Left ventricle myocardium inferior (tissue), 1 donor: ENCODE measurements at regions not wholly inside any gene's neighbourhood (a gene's known extent, or its start where the extent isn't known, plus 50 kb on each side); places are given as distances from the start of the nearest gene placed in this dataset.

Source experiments
- DNase-seq: peaks from one replicate; pipeline ENCODE4 v3.0.0-alpha.2; 2020
- H3K27ac ChIP-seq: fragments of 200-600 bp; replicated peaks from 2 replicates; pipeline ENCODE4 v1.8.0; 2021
- H3K27me3 ChIP-seq: fragments of 200-600 bp; 2 replicates; pipeline ENCODE4 v1.8.0; 2021; ENCODE audit warnings: low read depth
- H3K36me3 ChIP-seq: fragments of 200-600 bp; 2 replicates; pipeline ENCODE4 v1.8.0; 2021
- H3K4me1 ChIP-seq: fragments of 200-600 bp; 2 replicates; pipeline ENCODE4 v1.8.0; 2021
- H3K4me3 ChIP-seq: fragments of 200-600 bp; 2 replicates; pipeline ENCODE4 v1.8.0; 2021; ENCODE audit warnings: mild to moderate bottlenecking, moderate library complexity
- H3K9me3 ChIP-seq: fragments of 200-600 bp; replicated peaks from 2 replicates; pipeline ENCODE4 v1.8.0; 2021
- CTCF ChIP-seq: fragments of 200-600 bp; IDR thresholded peaks from 2 replicates; pipeline ENCODE4 v1.8.0; 2021; ENCODE audit warnings: antibody characterized with exemption, mild to moderate bottlenecking, borderline replicate concordance
- intact Hi-C: fragments of 100-400 bp; cut with micrococcal nuclease; formaldehyde crosslinking; loops from one replicate; pipeline ENCODE4 v1.11.0; 2022
- donor health status: DM: no; HTN: yes; CAD: no; lungs with severe emphysema.

DNA sequence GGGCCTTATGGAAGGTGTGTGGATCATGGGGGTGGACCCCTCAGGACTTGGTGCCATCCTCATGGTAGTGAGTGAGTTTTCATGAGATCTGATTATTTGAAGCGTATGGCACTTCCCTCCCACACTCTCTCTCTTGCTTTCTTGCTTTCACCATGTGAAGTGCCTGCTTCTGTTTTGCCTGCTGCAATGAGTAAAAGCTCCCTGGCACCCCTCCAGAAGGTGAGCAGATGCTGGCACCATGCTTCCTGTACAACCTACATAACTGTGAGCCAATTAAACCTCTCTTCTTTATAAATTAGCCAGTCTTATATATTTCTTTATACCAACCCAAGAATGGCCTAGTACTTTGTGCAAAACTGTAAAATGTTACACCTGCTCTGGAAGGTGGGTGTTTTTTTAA lies 396.8 kb upstream of the HS3ST5 start:
- Histone ChIP-seq H3K4me1 (no peaks in the 10 kb centered on the region), H3K27me3 (no peaks in the 10 kb centered on the region), H3K36me3 (no peaks in the 10 kb centered on the region), H3K4me3 (no peak overlapping the region), H3K27ac (no peak overlapping the region), H3K9me3 (no peaks in the 10 kb centered on the region)
- intact Hi-C loops, result loop anchor here (10.0 kb wide), 1 partner anchor 1155 kb away; no protein-coding TSS in a partner anchor
- TF ChIP-seq CTCF, result no peak
- no peak for DNase-seq

GRCh38 chr6:114735025-114735735 lies 392.4 kb upstream of the HS3ST5 start:
- no peaks in the 10 kb centered on the region for H3K27me3 ChIP-seq
- no peak overlapping the region for H3K27ac ChIP-seq
- intact Hi-C loops, result no loop called here
- H3K9me3 ChIP-seq, result no peaks in the 10 kb centered on the region
- DNase-seq, result no peak
- H3K4me3 ChIP-seq, result no peak overlapping the region
- no peak for TF ChIP-seq CTCF
- H3K4me1 ChIP-seq, result no peaks in the 10 kb centered on the region
- H3K36me3 ChIP-seq, result no peaks in the 10 kb centered on the region

- intact Hi-C loops, result no loop called here
These were observed 390.8 kb upstream of the HS3ST5 start for GRCh38 chr6:114733596-114733995.

GRCh38 chr6:114718716-114719270 lies 376.0 kb upstream of the HS3ST5 start:
- intact Hi-C loops, result no loop called here

More at GRCh38 chr6:114733596-114733995, 390.8 kb upstream of the HS3ST5 start:
- no peak for DNase-seq
- H3K9me3 ChIP-seq, result no peaks in the 10 kb centered on the region
- no peak for TF ChIP-seq CTCF
- no peak overlapping the region for H3K4me3 ChIP-seq
- H3K36me3 ChIP-seq, result no peaks in the 10 kb centered on the region
- no peaks in the 10 kb centered on the region for H3K4me1 ChIP-seq
- no peak overlapping the region for H3K27ac ChIP-seq
- no peaks in the 10 kb centered on the region for H3K27me3 ChIP-seq

DNA sequence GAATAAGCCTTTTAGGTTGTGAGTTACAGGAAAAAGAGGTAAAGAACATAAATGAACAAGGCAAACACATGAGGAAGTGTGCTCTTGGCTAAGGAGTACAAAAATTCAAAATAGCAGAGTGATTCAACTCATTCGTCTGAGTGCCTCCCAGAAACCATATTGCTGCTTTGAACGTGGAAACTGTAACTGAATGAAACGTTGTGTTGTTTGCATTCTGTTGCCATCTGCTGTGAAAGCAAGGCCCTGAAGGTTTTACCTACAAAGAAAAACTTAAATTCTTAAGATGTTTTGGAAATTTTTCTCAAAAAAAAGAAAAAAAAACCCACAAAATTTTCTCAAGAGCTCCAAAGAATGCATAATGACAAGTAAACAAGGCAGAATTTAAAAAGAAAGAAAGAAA lies 375.4 kb upstream of the HS3ST5 start:
- no peaks in the 10 kb centered on the region for H3K9me3 ChIP-seq
- TF ChIP-seq CTCF, result no peak
- no peaks in the 10 kb centered on the region for H3K36me3 ChIP-seq
- no peaks in the 10 kb centered on the region for H3K27me3 ChIP-seq
- no peak for DNase-seq
- no peak overlapping the region for H3K27ac ChIP-seq
- intact Hi-C loops, result no loop called here
- H3K4me3 ChIP-seq, result no peak overlapping the region
- H3K4me1 ChIP-seq, result no peaks in the 10 kb centered on the region

More at GRCh38 chr6:114718716-114719270, 376.0 kb upstream of the HS3ST5 start:
- no peak for TF ChIP-seq CTCF
- Histone ChIP-seq H3K4me1 (no peaks in the 10 kb centered on the region), H3K36me3 (no peaks in the 10 kb centered on the region), H3K4me3 (no peak overlapping the region), H3K9me3 (no peaks in the 10 kb centered on the region), H3K27me3 (no peaks in the 10 kb centered on the region), H3K27ac (no peak overlapping the region)
- DNase-seq, result no peak
